RWPE2 (cell line): ENCODE measurements at regions not wholly inside any gene's neighbourhood (a gene's known extent, or its start where the extent isn't known, plus 50 kb on each side); places are given as distances from the start of the nearest gene placed in this dataset.

Source experiments
- ATAC-seq: fragments of 200-7000 bp; cut with Tn5 transposase; 3 replicates; pipeline ENCODE4 v1.9.1; 2021; ENCODE audit warnings: low read depth
- DNase-seq: peaks from one replicate; pipeline ENCODE4 v3.0.0-alpha.2; 2020; ENCODE audit warnings: low spot score
- H3K27ac ChIP-seq: fragments of 450-650 bp; 2 replicates; pipeline ENCODE4 v1.5.1; 2017; ENCODE audit warnings: mild to moderate bottlenecking; ENCODE audit not compliant: poor library complexity, severe bottlenecking
- H3K27me3 ChIP-seq: fragments of 250-450 bp; sonication (Bioruptor Pico); 2 replicates; pipeline ENCODE4 v1.5.1; 2021; ENCODE audit warnings: mild to moderate bottlenecking, moderate library complexity; ENCODE audit not compliant: insufficient read depth, poor library complexity, severe bottlenecking
- H3K36me3 ChIP-seq: fragments of 250-450 bp; sonication (Bioruptor Pico); 2 replicates; pipeline ENCODE4 v1.5.1; 2020; ENCODE audit warnings: low read depth, mild to moderate bottlenecking, moderate library complexity
- H3K4me1 ChIP-seq: fragments of 250-450 bp; sonication (Bioruptor Pico); 2 replicates; pipeline ENCODE4 v1.5.1; 2021; ENCODE audit warnings: mild to moderate bottlenecking, moderate library complexity; ENCODE audit not compliant: insufficient read depth, poor library complexity, severe bottlenecking
- H3K4me3 ChIP-seq: fragments of 250-450 bp; sonication (Bioruptor Pico); 2 replicates; pipeline ENCODE4 v1.5.1; 2021; ENCODE audit warnings: mild to moderate bottlenecking, moderate library complexity; ENCODE audit not compliant: severe bottlenecking
- H3K9me3 ChIP-seq: fragments of 250-450 bp; sonication (Bioruptor Pico); 2 replicates; pipeline ENCODE4 v1.5.1; 2021; ENCODE audit warnings: mild to moderate bottlenecking, moderate library complexity; ENCODE audit not compliant: severe bottlenecking
- CTCF ChIP-seq: fragments of 450-650 bp; IDR thresholded peaks from one replicate; pipeline ENCODE4 v1.5.1; 2017; ENCODE audit warnings: mild to moderate bottlenecking, moderate library complexity; ENCODE audit not compliant: poor library complexity, severe bottlenecking

DNA sequence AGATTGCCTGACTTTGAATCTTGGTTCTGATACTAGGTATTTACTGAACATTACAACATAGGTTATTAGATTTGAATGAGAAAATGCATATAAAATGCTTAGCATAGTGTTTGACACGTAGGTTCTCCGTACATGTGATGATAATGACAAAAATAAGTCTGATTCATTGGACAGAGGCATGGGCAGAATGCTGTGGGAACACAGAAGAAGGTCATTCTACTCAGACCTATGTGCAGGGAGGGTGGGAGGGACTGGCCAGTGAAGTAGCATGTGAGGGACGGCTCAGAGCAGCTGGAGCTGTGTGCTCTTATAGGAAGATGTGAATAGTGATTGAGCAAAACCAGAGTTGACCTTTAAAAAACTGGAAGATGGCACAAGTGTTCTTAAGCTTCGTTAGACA is 256.8 kb upstream of the RAG2 start:
- Histone ChIP-seq H3K4me3 (no peak overlapping the region), H3K27me3 (no peaks in the 10 kb centered on the region)

GRCh38 chr11:36848660-36849059 is 250.6 kb upstream of the RAG2 start:
- Histone ChIP-seq H3K4me1 (no peaks in the 10 kb centered on the region), H3K9me3 (no peaks in the 10 kb centered on the region), H3K4me3 (no peak overlapping the region), H3K27me3 (no peaks in the 10 kb centered on the region), H3K27ac (no peak overlapping the region), H3K36me3 (no peaks in the 10 kb centered on the region)
- ATAC-seq (no peak), DNase-seq (no peak)
- no peak for TF ChIP-seq CTCF

More for the DNA sequence above, 256.8 kb upstream of the RAG2 start:
- no peak overlapping the region for H3K27ac ChIP-seq
- DNase-seq (no peak), ATAC-seq (no peak)
- no peak for TF ChIP-seq CTCF
- H3K4me1 ChIP-seq, result no peaks in the 10 kb centered on the region
- no peaks in the 10 kb centered on the region for H3K36me3 ChIP-seq
- H3K9me3 ChIP-seq, result no peaks in the 10 kb centered on the region

DNA sequence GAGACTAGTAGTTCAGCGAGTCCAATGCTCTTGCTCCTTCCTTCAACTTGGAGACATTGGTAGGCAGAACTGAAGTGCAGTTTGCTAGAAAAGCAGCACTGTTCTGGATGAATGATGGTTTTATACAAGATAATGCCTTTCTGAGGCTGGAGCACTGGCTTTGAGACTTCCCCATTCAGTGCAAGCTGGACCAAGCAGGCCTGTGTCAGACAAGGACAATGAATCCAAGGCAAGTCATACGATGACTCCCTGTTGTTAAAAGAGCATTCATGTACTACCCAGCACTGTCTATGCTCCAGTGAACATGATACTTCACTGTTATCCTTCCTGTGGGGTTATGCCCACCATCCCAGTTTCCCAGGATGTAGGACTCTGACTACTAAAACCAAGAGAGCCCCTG is 242.3 kb upstream of the RAG2 start:
- Histone ChIP-seq H3K27me3 (no peaks in the 10 kb centered on the region), H3K27ac (no peak overlapping the region), H3K9me3 (no peaks in the 10 kb centered on the region), H3K36me3 (no peaks in the 10 kb centered on the region), H3K4me1 (no peaks in the 10 kb centered on the region), H3K4me3 (no peak overlapping the region)
- ATAC-seq (no peak), DNase-seq (no peak)
- TF ChIP-seq CTCF, result no peak

DNA sequence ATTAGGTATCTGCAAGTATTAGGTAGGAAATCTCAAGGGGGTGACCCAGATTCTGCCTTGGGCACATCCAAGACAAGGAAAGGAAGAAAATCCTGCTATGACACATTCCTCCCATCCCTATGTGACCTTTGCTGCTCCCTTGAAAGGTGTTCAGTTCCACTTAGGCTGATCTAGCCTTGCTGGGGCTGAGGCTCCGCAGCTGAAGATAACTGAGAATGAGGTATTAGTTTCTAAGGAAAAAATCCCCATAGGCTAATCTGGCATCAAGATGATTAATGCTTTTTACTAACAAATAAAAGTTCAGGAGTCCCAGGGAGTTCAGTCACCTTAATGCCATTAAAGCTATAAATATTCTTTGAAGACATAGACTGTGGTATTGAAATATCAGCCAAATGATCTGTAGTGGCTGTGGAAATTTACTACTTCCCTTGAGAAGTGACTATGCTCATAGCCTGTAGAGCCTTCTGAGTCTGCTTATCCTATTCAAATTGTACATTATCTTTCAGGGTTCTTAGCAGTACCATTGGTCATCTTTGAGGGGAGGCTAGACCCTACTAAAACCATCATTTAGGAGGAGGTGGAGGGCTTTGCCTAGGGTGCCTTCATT is 239.9 kb upstream of the RAG2 start:
- TF ChIP-seq CTCF, result no peak
- no peaks in the 10 kb centered on the region for H3K9me3 ChIP-seq
- H3K4me1 ChIP-seq, result no peaks in the 10 kb centered on the region
- DNase-seq (no peak), ATAC-seq (no peak)
- H3K27ac ChIP-seq, result no peak overlapping the region
- H3K27me3 ChIP-seq, result peaks cover 4% of the 10 kb centered on the region
- no peak overlapping the region for H3K4me3 ChIP-seq
- no peaks in the 10 kb centered on the region for H3K36me3 ChIP-seq

DNA sequence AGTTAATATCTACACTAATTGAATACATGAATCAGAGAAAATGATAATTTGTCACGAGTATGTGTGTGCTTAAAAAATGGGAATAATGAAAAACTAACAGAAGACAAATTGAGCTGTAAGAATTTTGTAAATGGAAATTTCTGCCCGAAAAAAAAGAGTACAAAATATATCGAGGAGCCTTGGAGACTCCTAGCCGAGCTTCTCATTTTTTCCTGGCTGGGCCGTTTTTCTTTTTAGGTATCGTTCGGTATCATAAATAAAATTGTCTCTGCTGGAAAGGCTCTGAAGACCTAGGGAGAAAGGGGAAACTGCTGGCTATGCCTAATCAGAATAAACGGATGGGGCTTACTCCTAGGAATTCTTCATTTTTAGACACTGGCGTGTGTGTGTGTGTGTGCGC is 227.2 kb upstream of the RAG2 start:
- H3K36me3 ChIP-seq, result no peaks in the 10 kb centered on the region
- H3K4me3 ChIP-seq, result no peak overlapping the region
- ATAC-seq, result no peak

More for the DNA sequence above, 227.2 kb upstream of the RAG2 start:
- no peak for TF ChIP-seq CTCF
- Histone ChIP-seq H3K4me1 (no peaks in the 10 kb centered on the region), H3K27me3 (no peaks in the 10 kb centered on the region), H3K9me3 (no peaks in the 10 kb centered on the region), H3K27ac (no peak overlapping the region)
- no peak for DNase-seq
